ENCODE measurements at regions not wholly inside any gene's neighbourhood (a gene's known extent, or its start where the extent isn't known, plus 50 kb on each side); places are given as distances from the start of the nearest gene placed in this dataset.

- TF ChIP-seq, protein P1, sequence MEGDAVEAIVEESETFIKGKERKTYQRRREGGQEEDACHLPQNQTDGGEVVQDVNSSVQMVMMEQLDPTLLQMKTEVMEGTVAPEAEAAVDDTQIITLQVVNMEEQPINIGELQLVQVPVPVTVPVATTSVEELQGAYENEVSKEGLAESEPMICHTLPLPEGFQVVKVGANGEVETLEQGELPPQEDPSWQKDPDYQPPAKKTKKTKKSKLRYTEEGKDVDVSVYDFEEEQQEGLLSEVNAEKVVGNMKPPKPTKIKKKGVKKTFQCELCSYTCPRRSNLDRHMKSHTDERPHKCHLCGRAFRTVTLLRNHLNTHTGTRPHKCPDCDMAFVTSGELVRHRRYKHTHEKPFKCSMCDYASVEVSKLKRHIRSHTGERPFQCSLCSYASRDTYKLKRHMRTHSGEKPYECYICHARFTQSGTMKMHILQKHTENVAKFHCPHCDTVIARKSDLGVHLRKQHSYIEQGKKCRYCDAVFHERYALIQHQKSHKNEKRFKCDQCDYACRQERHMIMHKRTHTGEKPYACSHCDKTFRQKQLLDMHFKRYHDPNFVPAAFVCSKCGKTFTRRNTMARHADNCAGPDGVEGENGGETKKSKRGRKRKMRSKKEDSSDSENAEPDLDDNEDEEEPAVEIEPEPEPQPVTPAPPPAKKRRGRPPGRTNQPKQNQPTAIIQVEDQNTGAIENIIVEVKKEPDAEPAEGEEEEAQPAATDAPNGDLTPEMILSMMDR (IDR thresholded peaks at IDR 0.05; ENCODE audit: borderline replicate concordance, extremely low read depth, low read length, poor library complexity, severe bottlenecking), result no peak
- TF ChIP-seq EZH2 (IDR thresholded peaks at IDR 0.05; ENCODE audit: borderline replicate concordance, low read depth, low read length, severe bottlenecking), result no peak
Observed at GRCh38 chr3:64411101-64411500, 185.8 kb upstream of the PRICKLE2 start.
